Prostate gland (tissue), 2 donors: ENCODE measurements at regions not wholly inside any gene's neighbourhood (a gene's known extent, or its start where the extent isn't known, plus 50 kb on each side); places are given as distances from the start of the nearest gene placed in this dataset.

Experiments used
- DNase-seq: peaks from one replicate; pipeline ENCODE4 v3.0.0-alpha.2; 2019; ENCODE audit warnings: low spot score
- H3K27ac ChIP-seq, 2 donors: fragments of 200-600 bp; sonication (generic); 2 replicates each; pipeline ENCODE4 v1.5.1; 2017 to 2019
- H3K27me3 ChIP-seq: fragments of 200-600 bp; sonication (generic); replicated peaks from 2 replicates; pipeline ENCODE4 v1.5.1; 2019; ENCODE audit not compliant: insufficient read depth
- H3K36me3 ChIP-seq, 2 donors: fragments of 200-600 bp; sonication (generic); 1 replicate in 1 of 2; 2 replicates in 1 of 2; pipeline versions ENCODE4 v1.5.1 to v1.8.1; 2017 to 2019
- H3K4me1 ChIP-seq: fragments of 200-600 bp; sonication (generic); replicated peaks from 2 replicates; pipeline ENCODE4 v1.5.1; 2019
- H3K4me3 ChIP-seq, 2 donors: fragments of 200-600 bp; sonication (generic); 2 replicates each; pipeline ENCODE4 v1.5.1; 2017 to 2019
- H3K9me3 ChIP-seq: fragments of 200-600 bp; sonication (generic); 2 replicates; pipeline ENCODE4 v1.5.1; 2017
- CTCF ChIP-seq, 4 experiments: fragments of 200-600 bp in 2 of 4; fragments of 450-650 bp in 2 of 4; sonication (generic) in 2 of 4; IDR thresholded peaks; 1 replicate in 3 of 4; 2 replicates in 1 of 4; pipeline ENCODE4 v1.5.1; 2016 to 2019; ENCODE audit warnings: antibody characterized with exemption in 4 of 4, mild to moderate bottlenecking in 2 of 4, moderate library complexity in 2 of 4
- POLR2A ChIP-seq: fragments of 450-650 bp; IDR thresholded peaks from one replicate; pipeline ENCODE4 v1.6.1; 2016; ENCODE audit warnings: antibody characterized with exemption, mild to moderate bottlenecking
- POLR2AphosphoS5 ChIP-seq: sonication (generic); formaldehyde crosslinking; IDR thresholded peaks from one replicate; pipeline ENCODE4 v1.6.1; 2017; ENCODE audit warnings: antibody characterized with exemption
- WGBS: methylation state at CpG from one replicate; pipeline ENCODE4 v1.1.5; 2018; 5-methylcytosine and 5-hydroxymethylcytosine counted together
- intact Hi-C: fragments of 100-400 bp; cut with DNase I; formaldehyde crosslinking; loops from one replicate; pipeline ENCODE4 v1.14.2; 2022

GRCh38 chr11:81005595-81005994, 1564.8 kb upstream of the TENM4 start:
- H3K27ac ChIP-seq, result no peak overlapping the region
- H3K4me3 ChIP-seq, result no peak overlapping the region
- intact Hi-C loops, result no loop called here
- no peak for TF ChIP-seq POLR2AphosphoS5
- no peak for TF ChIP-seq POLR2A
- TF ChIP-seq CTCF (IDR thresholded peaks at IDR 0.05), result no peak
- H3K4me1 ChIP-seq, result no peaks in the 10 kb centered on the region
- 62% methylated on average over 2 of the region's 2 CpGs for WGBS
- no peaks in the 10 kb centered on the region for H3K27me3 ChIP-seq
- H3K9me3 ChIP-seq, result no peaks in the 10 kb centered on the region
- no peaks in the 10 kb centered on the region for H3K36me3 ChIP-seq
- DNase-seq, result no peak

DNA sequence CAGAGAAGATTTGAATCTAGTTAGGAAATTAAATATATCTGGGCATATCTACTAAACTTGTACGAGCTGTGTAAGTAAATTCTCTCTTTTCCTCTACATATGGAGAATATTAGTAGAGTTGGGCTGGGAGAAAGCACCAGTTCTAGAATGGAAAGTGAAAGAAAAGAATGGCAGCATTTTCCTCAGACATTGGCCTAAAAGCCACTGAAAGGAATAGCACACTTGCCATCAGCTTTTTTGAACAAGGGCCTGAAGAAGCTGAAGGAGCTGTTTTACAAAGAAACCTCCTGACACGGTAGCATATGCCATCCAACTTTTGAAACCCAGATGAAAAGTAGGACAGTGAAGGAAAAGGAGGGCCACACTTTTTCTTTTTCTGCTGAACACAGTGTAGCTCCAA, 1563.7 kb upstream of the TENM4 start:
- intact Hi-C loops, result no loop called here
- H3K27ac ChIP-seq, result no peak overlapping the region
- DNase-seq, result no peak
- no peaks in the 10 kb centered on the region for H3K4me1 ChIP-seq
- no peaks in the 10 kb centered on the region for H3K9me3 ChIP-seq
- H3K27me3 ChIP-seq, result no peaks in the 10 kb centered on the region
- no peak for TF ChIP-seq CTCF (IDR thresholded peaks at IDR 0.05)
- TF ChIP-seq POLR2AphosphoS5, result no peak
- TF ChIP-seq POLR2A, result no peak
- H3K36me3 ChIP-seq, result no peaks in the 10 kb centered on the region
- 93% methylated on average over 2 of the region's 2 CpGs for WGBS
- no peak overlapping the region for H3K4me3 ChIP-seq

DNA sequence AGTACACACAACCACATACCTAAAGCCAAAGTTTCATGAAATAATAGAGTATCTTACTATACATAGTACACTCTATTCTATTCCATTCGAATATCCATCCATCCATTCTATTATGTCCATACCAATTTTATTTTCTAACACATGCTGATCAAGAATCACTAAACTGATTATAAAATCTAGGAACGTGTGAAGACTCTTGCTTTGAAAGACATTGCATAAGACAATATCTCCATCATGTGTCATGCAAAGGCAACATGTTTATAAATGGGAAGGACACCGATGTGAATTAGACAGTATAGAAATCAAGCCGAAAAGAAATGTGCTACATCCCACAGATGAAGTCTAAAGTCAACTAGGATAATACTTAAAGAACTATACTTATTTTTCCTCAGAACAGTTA, 1561.5 kb upstream of the TENM4 start:
- DNase-seq, result no peak
- TF ChIP-seq POLR2A (no peak), POLR2AphosphoS5 (no peak), CTCF (IDR thresholded peaks at IDR 0.05) (no peak)

GRCh38 chr11:81000735-81001134, 1559.9 kb upstream of the TENM4 start:
- H3K36me3 ChIP-seq, result no peaks in the 10 kb centered on the region
- no peak overlapping the region for H3K27ac ChIP-seq
- WGBS, result 19% methylated on average over 1 of the region's 1 CpG
- no peaks in the 10 kb centered on the region for H3K9me3 ChIP-seq
- no peak for TF ChIP-seq POLR2AphosphoS5
- no peak for TF ChIP-seq CTCF (IDR thresholded peaks at IDR 0.05)
- TF ChIP-seq POLR2A, result no peak
- no peaks in the 10 kb centered on the region for H3K27me3 ChIP-seq
- no peak overlapping the region for H3K4me3 ChIP-seq
- intact Hi-C loops, result no loop called here
- H3K4me1 ChIP-seq, result no peaks in the 10 kb centered on the region
- DNase-seq, result no peak

More for the DNA sequence above, 1561.5 kb upstream of the TENM4 start:
- Histone ChIP-seq H3K4me3 (no peak overlapping the region), H3K27me3 (no peaks in the 10 kb centered on the region), H3K27ac (no peak overlapping the region), H3K4me1 (no peaks in the 10 kb centered on the region), H3K36me3 (no peaks in the 10 kb centered on the region), H3K9me3 (no peaks in the 10 kb centered on the region)
- WGBS, result 82% methylated on average over 4 of the region's 4 CpGs
- intact Hi-C loops, result no loop called here

GRCh38 chr11:81000334-81000733, 1559.5 kb upstream of the TENM4 start:
- Histone ChIP-seq H3K9me3 (no peaks in the 10 kb centered on the region), H3K4me1 (no peaks in the 10 kb centered on the region), H3K27me3 (no peaks in the 10 kb centered on the region), H3K36me3 (no peaks in the 10 kb centered on the region), H3K27ac (no peak overlapping the region), H3K4me3 (no peak overlapping the region)
- TF ChIP-seq CTCF (IDR thresholded peaks at IDR 0.05) (no peak), POLR2AphosphoS5 (no peak), POLR2A (no peak)
- no peak for DNase-seq
- intact Hi-C loops, result no loop called here
